Renal cortical epithelial cell (primary cell): ENCODE measurements at regions not wholly inside any gene's neighbourhood (a gene's known extent, or its start where the extent isn't known, plus 50 kb on each side); places are given as distances from the start of the nearest gene placed in this dataset.
"Not testable (repeated sequence)": the region's sequence is repeated elsewhere in the genome, so short reads cannot be mapped to it uniquely, and the experiment has no call there.

Experiments
- DNase-seq: peaks from one replicate; pipeline ENCODE4 v3.0.0-alpha.2; 2011; ENCODE audit warnings: low read depth

DNA sequence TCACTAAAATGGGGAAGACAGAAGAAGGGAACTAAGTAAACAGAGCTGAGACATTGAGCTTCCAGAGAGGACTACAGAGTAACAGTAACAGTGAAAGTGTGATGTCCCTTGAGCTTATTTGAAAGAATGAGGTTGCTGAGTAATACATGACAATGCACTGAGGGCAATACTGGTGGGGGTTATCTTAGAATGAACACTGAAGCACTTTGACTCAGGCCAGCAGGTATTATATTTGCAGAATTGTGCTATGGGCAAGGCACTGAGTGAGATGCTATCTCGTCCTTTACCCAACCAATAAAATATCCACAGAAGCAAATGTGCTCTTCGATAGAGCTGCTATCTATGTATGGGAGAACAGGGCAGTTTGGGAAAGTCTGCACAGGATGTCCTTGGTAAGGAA is 133.2 kb downstream of the DISP1 start:
- peak; percentile 43 for DNase-seq

GRCh38 chr1:222950892-222951291 is 136.1 kb downstream of the DISP1 start:
- peak; percentile 51 for DNase-seq

GRCh38 chr1:222953585-222953984 is 138.7 kb downstream of the DISP1 start:
- no peak for DNase-seq

DNA sequence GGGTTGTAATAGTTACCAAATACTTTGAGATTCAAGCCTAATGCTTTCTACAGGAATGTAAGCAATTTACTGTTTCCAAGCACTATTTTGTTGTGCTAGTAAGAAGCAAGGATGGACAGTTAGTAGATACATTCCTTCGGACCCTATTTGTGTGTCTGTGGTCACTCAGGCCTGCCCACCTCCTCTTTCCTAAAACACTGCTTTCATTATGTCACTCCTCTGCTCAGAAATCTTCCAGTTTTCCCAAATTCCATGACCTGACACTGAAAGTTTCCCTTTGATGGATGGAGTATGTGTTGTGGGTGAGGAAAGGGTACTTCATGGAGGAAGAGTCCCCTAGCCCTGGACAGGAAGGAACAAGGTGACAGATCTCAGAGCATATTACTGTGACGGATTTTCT is 141.1 kb downstream of the DISP1 start:
- no peak for DNase-seq

DNA sequence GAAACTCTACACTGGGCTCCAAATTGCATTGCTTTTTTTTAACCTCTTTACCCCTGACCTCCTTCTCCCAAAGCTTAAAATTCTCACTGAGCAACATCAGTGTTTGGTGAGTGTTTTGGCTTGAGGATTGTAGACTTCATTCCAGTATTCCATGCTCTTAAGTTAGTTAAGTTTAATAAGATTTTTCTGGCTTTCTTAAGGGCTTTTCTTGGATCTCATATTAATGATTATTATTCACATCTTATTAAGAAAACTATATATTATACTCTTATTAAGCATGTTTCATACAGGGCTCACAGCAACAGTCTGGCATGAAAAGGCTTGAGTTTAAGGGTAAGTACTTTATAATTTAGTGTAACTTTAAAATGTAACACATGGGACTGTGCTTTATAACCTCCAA is 141.8 kb downstream of the DISP1 start:
- no peak for DNase-seq

DNA sequence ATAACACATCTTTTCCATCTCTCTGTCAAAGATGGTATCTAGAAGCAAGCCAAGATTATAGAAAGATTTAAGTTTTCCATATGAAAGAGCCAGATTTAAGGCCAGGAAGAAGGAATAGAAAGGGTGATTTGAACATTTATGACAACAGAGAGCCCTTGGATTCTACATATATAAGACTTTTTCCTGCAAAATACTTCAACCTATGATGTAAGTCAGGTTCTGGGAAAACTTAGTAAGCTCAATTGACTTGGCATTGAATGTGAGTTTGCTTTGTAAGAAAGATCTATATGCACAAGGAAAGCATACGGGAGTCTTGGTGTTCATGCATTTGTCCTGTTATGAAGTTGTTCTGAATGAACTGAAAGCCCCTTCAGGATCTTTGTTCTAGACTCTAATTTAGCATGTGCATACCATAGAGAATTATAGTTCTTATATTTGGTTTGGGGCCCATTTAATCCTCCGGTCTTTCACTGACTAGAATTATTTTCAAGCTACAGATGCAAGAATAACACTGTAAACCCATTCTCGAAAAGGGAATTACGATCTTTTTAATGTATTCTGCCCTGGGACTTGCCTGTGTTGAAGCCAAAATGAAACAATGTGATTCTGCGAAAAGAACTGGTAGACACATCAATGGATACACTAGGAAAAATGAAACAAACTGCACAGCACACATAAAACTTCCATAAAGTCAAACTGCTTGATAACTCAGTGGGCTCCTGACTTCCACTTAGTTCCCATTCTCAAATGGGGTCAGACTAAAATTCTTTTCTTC is 152.8 kb downstream of the DISP1 start:
- DNase-seq: no peak

- DNase-seq: no peak
Measured at GRCh38 chr1:222970040-222970439, 155.2 kb downstream of the DISP1 start.

DNA sequence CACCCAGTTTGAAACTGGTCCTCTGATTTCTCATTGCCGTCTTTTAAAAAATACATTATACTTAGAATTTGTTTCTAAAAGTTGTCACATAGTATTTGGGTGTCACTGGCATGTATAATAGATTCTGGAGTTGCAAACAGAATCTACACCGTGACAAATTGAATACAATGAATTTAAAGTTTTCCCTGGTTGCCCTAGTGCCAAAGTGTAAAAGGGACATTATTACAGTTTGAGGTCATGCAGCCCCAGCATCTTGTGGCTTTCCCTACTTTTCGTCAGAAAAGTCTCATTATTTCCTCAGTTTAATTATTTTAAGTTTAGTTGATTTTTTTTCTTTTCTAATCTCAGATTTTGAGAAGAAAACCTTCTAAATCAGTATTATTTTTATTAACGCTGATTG is 155.9 kb downstream of the DISP1 start:
- no peak for DNase-seq

DNA sequence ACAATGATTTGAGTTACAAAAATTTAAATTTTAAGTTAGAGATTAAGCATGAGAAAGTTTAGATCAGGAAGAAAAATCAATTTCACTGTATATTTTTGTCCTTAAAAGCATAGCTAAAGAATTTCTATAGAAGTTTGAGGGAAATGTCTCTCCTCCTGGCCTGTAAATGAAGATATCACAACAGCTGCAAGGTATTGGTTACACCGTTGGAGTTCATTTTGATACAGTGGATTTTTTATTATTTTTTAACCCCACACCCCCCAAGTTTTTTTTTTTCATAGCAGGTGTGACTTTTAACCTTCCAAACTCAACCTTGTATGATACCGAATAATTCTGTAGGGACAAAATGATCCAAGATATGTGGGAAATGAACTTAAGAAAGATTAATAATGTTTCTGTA is 156.3 kb downstream of the DISP1 start:
- DNase-seq: no peak

- DNase-seq: no peak
Measured at GRCh38 chr1:222973561-222973960, 158.7 kb downstream of the DISP1 start.

DNA sequence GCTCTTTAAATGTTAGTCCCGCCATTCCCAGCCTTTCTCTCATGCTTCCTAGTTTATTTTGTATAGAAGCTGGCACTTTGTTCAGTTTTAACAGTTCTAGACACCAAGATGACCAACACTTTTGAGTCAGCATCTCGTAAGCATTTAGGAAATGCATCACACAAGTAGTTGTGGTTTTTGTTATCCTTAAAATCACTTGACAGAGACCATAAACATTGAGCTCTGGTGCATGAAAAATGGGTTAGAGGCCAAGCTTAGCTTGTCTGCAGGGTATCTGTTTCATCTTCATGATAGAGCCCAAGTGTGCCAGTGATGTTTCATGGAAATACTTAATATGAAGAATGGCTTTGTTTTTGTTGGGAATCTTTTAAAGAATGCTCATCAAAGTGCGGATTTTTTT is 159.7 kb downstream of the DISP1 start:
- DNase-seq: peak; percentile 88

DNA sequence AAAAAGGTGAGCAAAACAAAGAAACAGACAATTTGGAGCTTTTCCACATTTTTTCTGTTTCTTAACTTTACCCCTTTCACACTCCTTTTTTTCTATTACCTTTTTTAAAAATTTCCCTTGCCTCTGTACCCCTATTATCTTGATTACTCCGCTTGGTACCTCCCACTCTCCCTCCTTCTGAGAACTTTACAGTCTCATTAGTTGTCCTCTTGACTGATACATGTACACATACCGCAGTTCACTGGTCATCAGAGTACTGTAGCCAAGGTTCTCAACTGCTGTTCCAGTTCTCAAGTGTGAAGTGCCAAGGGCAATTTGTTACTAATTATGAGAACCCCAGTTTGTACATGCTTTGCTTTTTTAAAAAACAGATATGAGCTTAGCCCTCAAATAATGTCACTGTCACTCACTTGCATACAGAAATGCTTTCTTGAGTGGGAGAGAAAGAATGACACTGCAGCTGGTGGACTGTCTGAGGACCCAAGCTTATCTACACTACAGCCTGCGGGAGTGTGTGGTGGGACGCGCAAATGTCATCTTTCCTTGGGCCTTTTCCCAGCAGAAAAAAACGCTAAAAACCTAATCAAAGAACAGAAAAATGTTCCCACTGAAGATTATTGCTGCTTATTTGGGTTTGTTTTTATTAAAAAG is 160.8 kb downstream of the DISP1 start:
- DNase-seq: peak; percentile 60

DNA sequence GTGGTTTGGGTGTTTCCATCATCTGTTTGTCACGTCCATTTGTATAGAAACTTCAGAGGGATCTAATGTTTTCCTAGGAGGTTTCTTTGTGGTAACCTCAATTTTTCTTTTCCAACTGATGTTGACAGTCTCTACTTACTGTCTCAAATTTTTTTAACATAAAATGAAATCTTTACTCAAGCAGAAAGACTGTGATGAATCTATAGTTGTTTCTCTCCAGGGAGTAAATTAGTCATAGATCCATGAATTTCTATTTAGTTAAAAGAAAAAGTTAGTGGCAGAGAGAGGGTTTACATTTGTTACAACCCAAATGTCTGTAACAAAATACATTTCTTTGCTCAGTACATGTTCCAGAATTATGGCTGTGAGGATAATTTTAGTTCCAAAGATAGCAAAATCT is 161.6 kb downstream of the DISP1 start:
- no peak for DNase-seq

DNA sequence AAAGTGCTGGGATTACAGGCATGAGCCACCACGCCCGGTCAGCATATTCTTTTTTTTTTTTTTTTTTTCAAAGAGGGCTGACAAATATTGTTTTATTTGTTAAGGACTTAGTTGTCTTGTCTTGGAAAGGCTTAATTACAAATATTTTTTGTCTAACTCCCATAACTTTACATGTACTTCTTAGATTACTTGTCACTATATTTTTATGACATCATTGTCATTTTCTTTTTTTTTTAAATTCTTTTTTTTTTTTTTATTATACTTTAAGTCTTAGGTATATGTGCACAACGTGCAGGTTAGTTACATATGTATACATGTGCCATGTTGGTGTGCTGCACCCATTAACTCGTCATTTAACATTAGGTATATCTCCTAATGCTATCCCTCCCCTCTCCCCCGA is 162.5 kb downstream of the DISP1 start:
- DNase-seq: not testable (repeated sequence)

DNA sequence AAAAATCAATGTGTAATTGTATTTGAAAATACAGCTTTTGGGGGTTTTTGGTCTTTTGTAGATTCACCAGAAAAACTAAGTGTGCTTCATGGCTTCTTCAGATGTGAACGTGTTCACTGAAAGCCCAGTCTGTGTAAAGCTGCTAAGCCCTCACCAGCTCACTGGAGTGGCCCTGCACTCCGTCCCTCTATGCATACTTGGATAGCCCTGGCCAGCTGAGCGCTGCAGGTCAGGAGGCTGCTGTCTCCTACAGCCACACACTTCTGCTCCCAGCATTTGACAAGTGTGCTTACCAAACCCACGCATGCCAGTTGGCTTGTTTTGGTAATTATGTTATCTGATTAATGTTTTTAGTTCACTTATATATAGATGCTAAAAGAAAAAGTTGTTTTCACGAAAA is 163.5 kb downstream of the TLR5 start:
- no peak for DNase-seq

- DNase-seq: no peak
Measured at GRCh38 chr1:222987674-222988076, 155.4 kb downstream of the TLR5 start.

DNA sequence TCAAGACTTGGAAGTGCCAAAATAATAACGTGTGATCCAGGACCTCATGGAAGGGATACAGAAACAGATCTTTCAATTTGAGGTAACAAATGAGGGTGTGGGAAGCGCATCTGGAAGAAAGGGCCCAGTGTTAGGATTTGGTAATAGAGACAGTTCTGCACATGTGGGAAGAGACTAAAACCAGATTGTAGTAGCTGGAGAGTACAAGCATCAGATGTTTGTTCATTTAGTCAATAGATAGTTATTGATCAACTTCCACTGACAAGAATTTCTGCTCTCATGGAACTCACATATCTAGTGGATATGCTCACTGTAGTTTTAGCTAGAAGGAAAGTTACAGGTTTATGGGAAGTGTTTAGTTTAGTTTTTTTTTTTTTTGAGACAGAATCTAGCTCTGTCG is 153.6 kb downstream of the TLR5 start:
- no peak for DNase-seq

DNA sequence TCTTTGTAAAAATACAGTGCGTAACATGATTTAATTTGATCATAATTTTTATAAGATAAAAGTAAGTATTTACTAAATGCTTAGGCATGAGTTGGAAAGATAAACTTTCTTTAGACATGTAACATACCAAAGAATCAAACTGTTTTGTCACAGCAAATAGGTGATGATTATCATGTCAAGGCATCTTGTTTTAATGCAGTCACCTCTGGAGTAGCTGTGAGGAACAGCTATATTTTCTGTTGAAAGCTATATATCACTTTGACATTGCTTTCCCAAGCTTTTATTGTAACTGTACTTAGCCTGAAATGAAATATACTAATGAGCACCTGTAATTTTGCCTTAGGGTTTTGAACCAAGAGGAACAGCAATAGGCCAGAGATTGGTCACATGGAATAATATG is 151.9 kb downstream of the TLR5 start:
- no peak for DNase-seq

GRCh38 chr1:222991908-222992307 is 151.1 kb downstream of the TLR5 start:
- DNase-seq: no peak

DNA sequence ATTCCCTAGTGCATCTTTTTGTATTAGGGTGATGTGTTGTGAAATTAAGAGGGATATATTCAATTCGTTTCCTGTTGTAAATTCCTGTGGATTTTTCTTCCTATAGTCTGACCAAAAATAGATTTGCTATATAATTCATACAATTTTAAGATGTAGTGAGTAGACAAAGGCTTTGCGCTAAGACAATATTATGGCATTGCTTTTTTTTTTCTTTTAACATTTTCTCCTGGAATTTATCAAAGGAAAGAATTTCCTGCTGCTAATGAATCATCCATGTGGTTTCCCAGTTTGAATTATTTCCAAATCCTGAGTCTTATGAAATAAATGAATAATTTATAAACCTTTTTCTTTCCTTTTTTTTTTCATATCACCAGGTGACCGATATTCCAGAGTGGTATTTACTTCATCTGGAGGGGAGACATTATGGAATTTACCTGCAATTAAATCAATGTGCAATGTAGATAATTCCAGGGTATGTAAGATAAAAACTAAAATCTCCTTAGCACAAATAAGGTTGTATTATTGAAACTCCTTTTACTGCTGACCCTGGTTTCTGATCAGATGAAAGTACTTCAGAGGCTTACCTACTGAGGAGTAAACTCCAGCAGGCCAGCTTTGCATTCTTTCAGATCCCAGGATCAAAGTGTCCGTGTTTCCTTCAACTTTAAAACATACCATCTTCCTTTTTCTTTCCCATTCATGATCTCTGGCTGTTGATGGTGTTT is 148.4 kb downstream of the TLR5 start:
- peak; percentile 90 for DNase-seq

DNA sequence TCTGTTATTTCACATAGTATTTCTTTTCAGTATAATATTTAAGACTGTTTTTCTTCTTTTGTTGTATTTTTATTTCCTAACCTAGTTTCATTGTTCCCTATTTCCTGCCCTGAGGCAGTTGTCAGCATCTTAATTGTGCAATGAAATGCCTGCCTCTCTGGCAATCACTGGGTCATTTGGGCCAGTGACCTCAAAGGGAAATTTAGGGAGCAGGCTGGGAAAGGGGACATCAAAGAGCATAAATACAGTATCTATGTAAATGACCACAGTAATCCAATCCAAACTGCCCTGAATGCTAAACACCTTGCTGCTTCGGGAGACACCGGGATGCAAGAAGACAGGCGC is 147.8 kb downstream of the TLR5 start:
- DNase-seq: peak; percentile 70

DNA sequence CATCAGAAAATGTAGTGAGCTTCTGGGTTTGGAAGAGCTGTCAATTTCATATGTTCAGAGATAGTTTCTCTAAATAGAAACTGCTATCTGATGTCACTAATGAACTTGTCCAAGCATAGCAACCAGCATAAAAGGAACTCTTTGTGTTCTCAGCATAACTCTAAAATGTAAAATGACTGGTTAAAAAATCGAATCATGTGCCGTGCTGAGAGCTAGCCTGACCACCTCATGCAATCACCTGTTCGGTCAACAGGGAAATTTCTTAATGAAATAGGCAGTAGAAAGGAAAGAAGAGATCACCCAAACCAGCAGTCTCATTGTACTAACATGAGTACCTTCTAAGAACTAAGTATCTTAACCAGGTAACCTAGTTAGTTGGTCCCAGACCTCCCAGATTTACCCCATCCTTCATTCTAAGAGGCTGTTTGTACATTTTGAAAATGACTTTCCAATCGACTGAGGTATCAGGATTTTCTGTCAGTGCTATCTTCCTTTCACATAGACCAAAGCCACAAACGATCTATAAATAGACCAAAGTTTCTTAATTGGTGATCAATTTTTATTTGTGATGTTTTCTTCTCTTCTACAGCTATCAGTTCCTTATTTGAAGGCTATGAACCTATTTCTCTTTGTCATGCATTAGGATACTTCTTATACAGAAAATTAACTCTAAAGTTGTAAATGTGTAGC is 147.3 kb downstream of the TLR5 start:
- peak; percentile 68 for DNase-seq
